Esophagus muscularis mucosa (tissue), 4 donors: ENCODE measurements at regions not wholly inside any gene's neighbourhood (a gene's known extent, or its start where the extent isn't known, plus 50 kb on each side); places are given as distances from the start of the nearest gene placed in this dataset.
A peak's percentile ranks its signal among the peaks of the same experiment; 100 is the strongest.

Source experiments
- DNase-seq: peaks from one replicate; pipeline ENCODE4 v3.0.0-alpha.2; 2017; ENCODE audit errors: extremely low spot score
- H3K27ac ChIP-seq, 4 donors: fragments of 200-600 bp; sonication (generic); replicated peaks in 1 of 4; 1 replicate in 3 of 4; 2 replicates in 1 of 4; pipeline ENCODE4 v1.5.1; 2016 to 2019; ENCODE audit warnings: mild to moderate bottlenecking in 1 of 4
- H3K27me3 ChIP-seq, 4 donors: fragments of 200-600 bp; sonication (generic); one replicate each; pipeline versions ENCODE4 v1.5.1 to v1.6.0; 2016 to 2019
- H3K36me3 ChIP-seq, 4 donors: fragments of 200-600 bp; sonication (generic); one replicate each; pipeline ENCODE4 v1.5.1; 2016 to 2019
- H3K4me1 ChIP-seq, 4 donors: fragments of 200-600 bp; sonication (generic); one replicate each; pipeline ENCODE4 v1.5.1; 2016 to 2019
- H3K4me3 ChIP-seq, 4 donors: fragments of 200-600 bp; sonication (generic); 1 replicate in 2 of 4; 2 replicates in 2 of 4; pipeline ENCODE4 v1.5.1; 2016 to 2019; ENCODE audit warnings: mild to moderate bottlenecking in 4 of 4, moderate library complexity in 1 of 4
- H3K9me3 ChIP-seq, 4 donors: fragments of 200-600 bp; sonication (generic); 1 replicate in 3 of 4; 2 replicates in 1 of 4; pipeline ENCODE4 v1.5.1; 2016 to 2019
- EP300 ChIP-seq: sonication (generic); formaldehyde crosslinking; IDR thresholded peaks from one replicate; pipeline ENCODE4 v1.6.1; 2017; ENCODE audit warnings: antibody characterized with exemption
- POLR2A ChIP-seq: fragments of 450-650 bp; IDR thresholded peaks from one replicate; pipeline ENCODE4 v1.6.1; 2017; ENCODE audit warnings: antibody characterized with exemption, moderate library complexity, mild to moderate bottlenecking, low read depth
- POLR2AphosphoS5 ChIP-seq, 2 donors: sonication (generic); formaldehyde crosslinking; IDR thresholded peaks; one replicate each; pipeline ENCODE4 v1.6.1; 2017; ENCODE audit warnings: antibody characterized with exemption in 2 of 2
- WGBS: methylation state at CpG from one replicate; pipeline ENCODE4 v1.1.5; 2018; 5-methylcytosine and 5-hydroxymethylcytosine counted together
- intact Hi-C: fragments of 100-400 bp; cut with DNase I; formaldehyde crosslinking; loops from one replicate; pipeline ENCODE4 v1.15.1; 2023
- TF ChIP-seq, protein P1 (sequence below), 3 experiments: fragments of 200-600 bp in 2 of 3; fragments of 450-650 bp in 1 of 3; sonication (generic) in 2 of 3; IDR thresholded peaks; one replicate each; pipeline ENCODE4 v1.5.1; 2017 to 2019; ENCODE audit warnings: antibody characterized with exemption in 3 of 3, mild to moderate bottlenecking in 2 of 3, moderate library complexity in 1 of 3

DNA sequence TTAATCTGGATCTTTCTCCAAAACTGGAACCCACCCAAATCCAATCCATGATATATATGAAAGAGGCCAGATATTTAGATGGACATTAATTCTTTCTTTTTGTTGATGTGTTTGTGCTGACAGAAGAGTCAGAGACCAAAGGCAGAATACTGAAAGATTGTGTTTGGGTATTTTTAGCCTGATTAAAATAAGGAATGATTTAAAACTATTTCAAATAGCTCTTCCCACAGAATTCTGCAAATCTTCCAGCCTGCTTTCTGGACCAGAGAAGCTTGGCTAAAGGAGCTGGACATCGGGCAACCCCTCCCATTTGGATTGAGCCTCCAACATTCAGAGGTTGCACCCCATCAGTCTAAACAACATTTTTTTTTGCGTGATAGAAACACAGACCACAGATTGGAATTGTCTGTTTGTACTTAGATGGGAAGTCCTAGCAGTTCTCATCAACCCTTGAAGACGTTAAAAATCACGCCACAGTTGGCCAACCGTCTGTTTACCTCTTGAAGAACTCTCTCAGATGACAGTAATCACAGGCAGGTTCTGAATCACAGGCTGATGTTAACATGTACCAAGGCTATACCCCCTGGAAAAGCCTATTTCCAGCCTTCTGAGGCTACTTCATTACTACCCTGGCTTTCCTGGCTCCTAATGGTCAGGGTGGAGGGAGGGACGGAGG, 155.2 kb upstream of the NRP1 start:
- H3K9me3 ChIP-seq = no peaks in the 10 kb centered on the region
- no peak for DNase-seq
- intact Hi-C loops = loop anchor here (5.0 kb wide), 1 partner anchor 157 kb away; the partner anchor contains the start of gene NRP1
- H3K27me3 ChIP-seq = no peaks in the 10 kb centered on the region
- peak overlapping the region; percentile 35 to 65 (median 48) for H3K27ac ChIP-seq
- TF ChIP-seq, protein P1, sequence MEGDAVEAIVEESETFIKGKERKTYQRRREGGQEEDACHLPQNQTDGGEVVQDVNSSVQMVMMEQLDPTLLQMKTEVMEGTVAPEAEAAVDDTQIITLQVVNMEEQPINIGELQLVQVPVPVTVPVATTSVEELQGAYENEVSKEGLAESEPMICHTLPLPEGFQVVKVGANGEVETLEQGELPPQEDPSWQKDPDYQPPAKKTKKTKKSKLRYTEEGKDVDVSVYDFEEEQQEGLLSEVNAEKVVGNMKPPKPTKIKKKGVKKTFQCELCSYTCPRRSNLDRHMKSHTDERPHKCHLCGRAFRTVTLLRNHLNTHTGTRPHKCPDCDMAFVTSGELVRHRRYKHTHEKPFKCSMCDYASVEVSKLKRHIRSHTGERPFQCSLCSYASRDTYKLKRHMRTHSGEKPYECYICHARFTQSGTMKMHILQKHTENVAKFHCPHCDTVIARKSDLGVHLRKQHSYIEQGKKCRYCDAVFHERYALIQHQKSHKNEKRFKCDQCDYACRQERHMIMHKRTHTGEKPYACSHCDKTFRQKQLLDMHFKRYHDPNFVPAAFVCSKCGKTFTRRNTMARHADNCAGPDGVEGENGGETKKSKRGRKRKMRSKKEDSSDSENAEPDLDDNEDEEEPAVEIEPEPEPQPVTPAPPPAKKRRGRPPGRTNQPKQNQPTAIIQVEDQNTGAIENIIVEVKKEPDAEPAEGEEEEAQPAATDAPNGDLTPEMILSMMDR (IDR thresholded peaks at IDR 0.05) = no peak
- no peak for TF ChIP-seq EP300
- no peak for TF ChIP-seq POLR2A
- no peak for TF ChIP-seq POLR2AphosphoS5 (IDR thresholded peaks at IDR 0.05)
- peaks cover 6 to 72% (median 61%) of the 10 kb centered on the region in 4 donors for H3K4me1 ChIP-seq
- 36% methylated on average over 6 of the region's 6 CpGs for WGBS
- H3K4me3 ChIP-seq = no peak overlapping the region
- H3K36me3 ChIP-seq = no peaks in the 10 kb centered on the region

- Histone ChIP-seq H3K4me3 (peak overlapping the region in 3 of 4 donors; percentile 11 to 37 (median 26)), H3K27ac (peak overlapping the region; percentile 10 to 54 (median 27)), H3K27me3 (no peaks in the 10 kb centered on the region), H3K4me1 (peaks cover 0 to 63% (median 54%) of the 10 kb centered on the region in 4 donors), H3K9me3 (no peaks in the 10 kb centered on the region), H3K36me3 (no peaks in the 10 kb centered on the region)
- DNase-seq = no peak
- intact Hi-C loops = no loop called here
- WGBS = 38% methylated on average over 4 of the region's 4 CpGs
- TF ChIP-seq, protein P1 (IDR thresholded peaks at IDR 0.05) = peak in 1 of 3 experiments; percentile 9
- no peak for TF ChIP-seq POLR2AphosphoS5 (IDR thresholded peaks at IDR 0.05)
These were observed 152.7 kb upstream of the NRP1 start for GRCh38 chr10:33487014-33487776.

DNA sequence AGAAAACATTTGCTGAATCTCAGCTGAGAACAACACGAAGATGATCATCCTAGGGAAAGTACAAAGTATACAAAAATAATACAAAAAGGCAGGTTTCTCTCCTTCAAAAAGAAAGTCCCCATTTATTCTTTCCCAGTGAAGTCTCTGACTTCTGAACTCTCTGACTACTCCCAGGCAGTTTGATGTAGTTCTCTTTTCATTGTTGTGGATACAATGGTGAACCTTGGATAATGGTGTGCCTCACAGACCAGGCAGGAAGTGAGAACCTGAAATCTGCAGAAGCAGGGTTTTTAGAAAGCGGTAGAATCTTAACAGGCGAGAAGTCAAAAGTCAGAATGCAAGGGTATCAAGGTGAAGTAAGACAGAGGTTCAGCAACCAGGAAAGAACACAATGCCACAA, 150.8 kb upstream of the NRP1 start:
- intact Hi-C loops = no loop called here
- Histone ChIP-seq H3K27ac (no peak overlapping the region), H3K4me1 (peaks cover 0 to 53% (median 46%) of the 10 kb centered on the region in 4 donors), H3K36me3 (no peaks in the 10 kb centered on the region), H3K27me3 (no peaks in the 10 kb centered on the region), H3K4me3 (no peak overlapping the region), H3K9me3 (no peaks in the 10 kb centered on the region)
- TF ChIP-seq EP300 = no peak
- TF ChIP-seq POLR2A = no peak
- TF ChIP-seq POLR2AphosphoS5 (IDR thresholded peaks at IDR 0.05) = no peak
- TF ChIP-seq, protein P1 (IDR thresholded peaks at IDR 0.05) = no peak
- 89% methylated on average over 3 of the region's 3 CpGs for WGBS
- no peak for DNase-seq

DNA sequence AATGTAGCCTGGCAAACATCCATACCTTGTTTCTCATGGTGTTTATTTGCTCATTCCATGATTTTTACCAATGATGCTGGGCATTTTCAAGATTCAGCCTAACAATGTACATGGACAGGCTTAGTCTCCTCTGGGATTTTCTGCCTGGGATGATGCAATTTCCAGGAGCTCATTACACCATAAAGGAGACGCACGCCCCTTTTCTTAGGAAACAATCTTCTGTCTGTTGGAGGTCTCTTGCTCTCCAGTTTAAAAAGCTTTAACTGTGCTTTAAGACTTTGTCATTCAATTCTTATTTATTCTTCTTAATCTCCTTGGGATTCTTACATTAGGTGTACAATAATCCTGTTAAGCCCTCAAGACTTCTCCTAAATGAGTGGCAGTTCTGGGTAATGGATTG, 150.3 kb upstream of the NRP1 start:
- no peak for DNase-seq
- TF ChIP-seq POLR2A = no peak
- TF ChIP-seq, protein P1 (IDR thresholded peaks at IDR 0.05) = no peak
- TF ChIP-seq EP300 = no peak
- no peak for TF ChIP-seq POLR2AphosphoS5 (IDR thresholded peaks at IDR 0.05)
- WGBS = 72% methylated on average over 2 of the region's 2 CpGs
- intact Hi-C loops = no loop called here
- Histone ChIP-seq H3K27me3 (no peaks in the 10 kb centered on the region), H3K27ac (no peak overlapping the region), H3K36me3 (no peaks in the 10 kb centered on the region), H3K4me3 (no peak overlapping the region), H3K4me1 (peaks cover 0 to 49% (median 42%) of the 10 kb centered on the region in 4 donors), H3K9me3 (no peaks in the 10 kb centered on the region)
